GM21737 (cell line): ENCODE measurements at regions not wholly inside any gene's neighbourhood (a gene's known extent, or its start where the extent isn't known, plus 50 kb on each side); places are given as distances from the start of the nearest gene placed in this dataset.

Experiments
- ATAC-seq: cut with Tn5 transposase; IDR thresholded peaks from one replicate; pipeline ENCODE4 v1.9.1; 2021; ENCODE audit warnings: mild to moderate bottlenecking, moderate library complexity; ENCODE audit not compliant: unreplicated experiment

DNA sequence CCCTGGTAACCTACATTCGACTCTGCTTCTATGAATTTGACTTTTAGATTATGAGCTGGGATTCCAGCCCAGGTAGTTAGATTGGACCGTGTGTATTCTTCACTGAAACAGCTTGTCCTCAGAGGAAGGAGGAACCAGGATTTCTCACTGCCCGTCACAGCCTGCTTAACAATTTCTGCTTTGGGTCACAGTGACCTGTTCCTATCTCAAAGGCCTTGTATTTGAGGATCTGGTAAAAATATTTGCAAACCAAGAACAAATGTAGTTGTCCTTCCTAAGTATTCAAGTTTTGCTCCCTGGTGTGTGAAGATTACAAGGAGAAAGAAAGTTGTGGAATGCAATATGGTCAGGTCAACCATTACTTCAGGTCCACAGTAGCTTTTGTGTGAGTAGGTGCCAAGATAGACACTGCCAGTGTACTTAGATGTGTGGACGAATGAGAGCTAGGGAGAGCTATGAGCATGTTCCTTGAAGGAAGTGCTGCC is 55.1 kb downstream of the KIF4B start:
- ATAC-seq, result no peak

DNA sequence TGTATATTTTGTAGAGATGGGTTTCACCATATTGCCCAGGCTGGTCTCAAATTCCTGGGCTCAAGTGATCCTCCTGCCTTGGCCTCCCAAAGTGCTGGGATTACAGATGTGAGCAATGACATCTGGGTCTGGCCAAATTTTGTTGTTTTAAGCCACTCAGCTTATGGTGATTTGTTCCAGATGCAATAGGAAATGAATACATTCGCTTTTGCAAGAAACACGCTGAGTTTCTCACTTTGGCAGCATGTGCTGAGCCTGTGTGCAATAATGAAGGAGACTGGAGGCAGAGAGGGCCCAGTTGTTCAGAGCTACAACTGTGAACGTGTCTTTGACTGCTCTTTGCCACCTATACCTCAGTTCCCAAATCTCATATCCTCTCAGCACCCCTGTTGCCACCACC is 56.4 kb downstream of the KIF4B start:
- ATAC-seq, result no peak

DNA sequence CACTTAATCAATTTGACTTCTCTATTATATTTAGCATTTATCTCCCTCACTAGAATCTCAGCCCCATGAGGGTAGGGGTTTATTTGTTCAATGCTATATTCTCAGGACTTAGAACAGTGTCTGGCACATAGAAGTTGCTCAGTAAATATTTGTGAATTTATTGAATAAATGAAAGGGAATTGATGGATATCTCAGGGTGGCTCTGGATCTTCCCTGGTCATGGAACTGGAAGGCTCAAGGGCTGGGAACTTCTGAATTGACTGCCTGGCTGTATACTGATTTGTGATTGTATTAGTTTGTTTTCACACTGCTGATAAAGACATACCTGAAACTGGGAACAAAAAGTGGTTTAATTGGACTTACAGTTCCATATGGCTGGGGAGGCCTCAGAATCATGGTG is 57.2 kb downstream of the KIF4B start:
- no peak for ATAC-seq

DNA sequence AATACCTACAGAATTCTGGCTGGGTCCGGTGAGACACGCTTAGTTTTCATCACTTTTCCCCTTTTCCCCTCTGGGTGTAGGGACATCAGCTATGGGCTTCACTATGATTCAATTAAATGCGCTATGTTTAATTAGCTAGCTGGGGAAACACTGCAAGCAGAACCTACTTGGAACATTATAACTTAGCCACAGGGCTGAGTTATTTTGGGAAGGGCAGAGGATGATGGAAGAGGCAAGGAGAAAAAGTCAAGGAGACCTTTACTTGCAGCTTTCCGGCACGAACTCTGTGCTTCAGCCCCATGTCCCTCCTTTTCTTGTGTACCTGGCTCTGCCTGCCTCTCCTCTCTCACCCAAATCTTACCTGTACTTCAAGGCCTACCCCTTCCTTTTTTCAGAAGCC is 62.8 kb downstream of the KIF4B start:
- no peak for ATAC-seq

DNA sequence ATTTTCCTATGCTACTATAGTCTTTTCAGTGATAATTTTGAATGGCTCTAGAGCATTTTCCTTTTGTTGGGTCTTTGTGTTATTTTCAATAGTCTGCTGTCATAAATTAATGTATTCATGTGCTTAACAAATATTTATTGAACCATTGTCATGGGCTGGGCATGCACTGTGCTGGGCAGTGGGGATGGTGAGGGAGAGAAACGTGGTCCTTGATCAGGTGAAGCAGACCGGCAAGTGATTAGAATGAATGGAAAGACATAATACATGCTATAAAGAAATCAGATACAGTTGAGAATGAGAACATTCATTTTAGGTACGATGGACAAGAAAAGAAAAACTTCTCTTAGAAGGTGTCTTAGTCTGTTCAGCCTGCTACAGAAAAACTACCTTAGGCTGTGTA is 66.1 kb downstream of the KIF4B start:
- no peak for ATAC-seq

- no peak for ATAC-seq
These were observed 67.2 kb downstream of the KIF4B start for GRCh38 chr5:155080721-155081120.

DNA sequence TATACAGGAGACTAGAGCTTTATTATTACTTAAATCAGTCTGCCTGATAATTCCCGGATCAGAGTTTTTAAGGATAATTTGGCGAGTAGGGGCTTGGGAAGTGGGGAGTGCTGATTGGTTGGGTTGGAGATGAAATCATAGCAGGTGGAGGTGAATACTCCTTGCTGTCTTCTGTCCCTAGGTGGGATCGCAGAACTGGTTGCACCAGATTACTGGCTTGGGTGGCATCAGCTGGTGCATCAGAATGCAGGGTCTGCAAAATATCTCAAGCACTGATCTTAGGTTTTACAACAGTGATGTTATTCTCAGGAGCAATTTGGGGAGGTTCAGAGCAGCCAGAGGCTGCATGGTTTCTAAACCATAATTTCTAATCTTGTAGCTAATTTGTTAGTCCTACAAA is 68.1 kb downstream of the KIF4B start:
- ATAC-seq, result no peak

GRCh38 chr5:155082401-155082800 is 68.8 kb downstream of the KIF4B start:
- ATAC-seq, result no peak

DNA sequence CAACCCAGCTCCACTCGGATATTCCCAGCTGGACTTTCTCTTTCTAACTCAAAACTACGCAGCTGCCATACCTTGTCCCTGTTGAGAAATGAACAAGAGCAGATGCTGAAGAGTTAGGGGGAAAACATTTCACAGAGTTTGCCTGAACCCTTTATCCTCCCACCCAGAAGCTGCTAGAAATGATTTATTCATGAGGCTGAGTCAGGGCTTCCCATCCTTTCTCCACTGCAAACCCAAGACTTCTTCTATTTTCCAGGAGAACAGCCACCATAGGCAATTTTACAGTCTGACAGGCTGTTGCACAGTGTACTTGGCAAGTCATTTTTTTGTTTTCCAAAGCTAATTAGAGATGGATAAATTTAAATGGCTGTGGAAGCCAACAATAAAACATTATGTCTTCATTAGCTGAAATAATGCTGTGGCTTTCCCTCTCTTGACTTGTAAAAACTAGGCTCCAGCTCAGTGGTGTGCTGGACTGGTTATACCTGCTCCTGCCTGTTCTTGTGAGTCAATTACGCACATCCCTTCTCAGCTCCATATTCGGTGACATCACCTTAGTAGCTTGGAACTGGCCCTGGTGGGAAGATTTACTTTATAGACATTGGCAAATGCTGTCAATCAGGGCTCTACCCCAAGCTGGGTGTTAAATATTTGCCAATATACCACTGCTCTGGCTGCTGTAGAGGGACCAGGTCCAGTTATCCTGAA is 71.9 kb downstream of the KIF4B start:
- ATAC-seq, result no peak

- no peak for ATAC-seq
These were observed 73.5 kb downstream of the KIF4B start for GRCh38 chr5:155087036-155087435.

- no peak for ATAC-seq
These were observed 75.3 kb downstream of the KIF4B start for GRCh38 chr5:155088811-155089210.

GRCh38 chr5:155089643-155090042 is 76.1 kb downstream of the KIF4B start:
- no peak for ATAC-seq

DNA sequence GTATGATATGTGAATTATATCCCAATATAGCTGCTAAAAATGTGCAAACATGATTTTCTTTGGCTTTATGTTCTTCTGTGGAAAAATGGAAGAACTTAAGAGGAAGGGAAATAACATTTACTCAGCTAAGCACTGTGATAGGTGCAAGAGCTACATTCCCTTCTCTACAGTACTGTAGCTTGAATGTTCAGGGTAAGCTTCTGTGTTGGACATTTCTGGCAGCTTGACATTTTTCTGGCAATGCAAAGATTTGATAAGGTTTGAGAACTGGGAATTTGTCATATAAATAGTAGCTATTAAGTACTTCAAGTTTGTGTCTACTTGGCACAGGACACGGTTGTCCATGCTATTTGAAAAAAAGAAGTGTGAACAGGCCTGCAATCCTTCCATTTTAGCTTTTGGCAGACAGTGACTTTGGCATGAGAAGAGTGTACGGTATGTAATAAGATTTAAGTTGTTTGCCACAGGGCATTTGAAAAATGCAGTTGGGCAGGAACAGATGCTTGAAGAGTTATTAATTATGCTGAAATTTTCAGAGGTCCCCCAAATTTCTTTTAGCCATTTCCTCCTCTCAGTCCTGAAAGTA is 77.6 kb downstream of the KIF4B start:
- no peak for ATAC-seq

DNA sequence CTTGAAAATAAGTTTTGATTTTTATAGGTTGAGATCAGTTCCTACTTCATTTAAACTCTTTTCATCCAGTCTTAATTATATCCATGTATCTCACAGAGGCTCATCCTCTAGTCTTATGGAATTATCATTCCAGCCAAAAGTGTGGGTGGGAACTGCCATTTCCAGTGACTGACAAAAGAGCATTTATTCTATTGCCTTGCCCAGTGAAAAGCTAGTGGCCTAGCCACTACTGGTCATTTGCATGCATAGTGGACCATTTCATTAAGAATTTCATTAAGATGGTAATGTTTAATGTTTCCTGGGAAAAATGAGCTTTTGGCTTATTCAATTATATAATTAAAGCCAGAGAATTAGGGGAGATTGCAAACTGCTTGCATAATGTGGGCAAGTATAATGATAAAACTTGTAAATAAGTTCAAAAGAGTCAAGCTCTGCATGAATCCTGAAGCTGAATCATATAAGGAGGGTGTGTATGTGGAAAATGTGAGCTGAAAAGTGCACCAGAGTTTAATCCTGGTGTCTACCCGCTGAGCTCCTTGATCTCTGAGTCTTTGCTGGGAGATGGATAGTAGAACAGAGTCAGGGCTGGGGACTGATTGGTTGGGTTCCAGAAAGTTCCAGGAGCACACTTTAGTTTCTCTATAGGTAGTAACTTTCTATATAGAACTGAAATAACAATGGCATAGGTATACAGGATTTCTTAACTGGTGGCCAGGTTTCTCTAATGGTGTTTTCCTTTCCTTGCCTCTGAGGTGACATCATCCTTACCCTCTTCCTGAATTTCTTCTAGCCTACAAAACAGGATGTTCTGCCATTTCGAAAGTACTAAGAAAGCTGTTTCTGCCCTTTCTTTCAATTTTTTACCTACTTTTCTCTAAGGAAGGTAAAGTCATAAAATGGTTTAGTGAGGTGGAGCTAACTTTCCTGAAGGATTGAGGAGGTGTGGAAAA is 78.5 kb downstream of the KIF4B start:
- ATAC-seq, result no peak

DNA sequence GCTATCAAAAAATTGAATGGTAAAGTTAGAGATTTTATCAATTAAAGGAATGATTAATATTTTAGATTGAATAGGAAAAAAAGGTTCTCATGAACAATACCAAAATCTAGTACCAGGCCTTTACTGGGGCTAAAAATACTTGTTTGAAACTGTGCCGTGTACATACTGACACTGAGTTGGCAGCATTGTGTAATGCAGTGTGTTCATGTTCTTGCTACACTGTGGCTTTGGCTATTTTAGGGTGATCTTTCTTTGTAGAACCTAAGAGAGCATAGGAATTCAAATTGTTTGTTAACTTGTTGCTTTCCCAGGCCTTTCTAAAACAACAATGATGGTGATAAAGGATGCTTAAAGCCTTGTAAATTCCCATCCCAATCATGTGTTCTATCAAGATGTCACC is 80.9 kb downstream of the KIF4B start:
- ATAC-seq, result no peak

- no peak for ATAC-seq
These were observed 84.4 kb downstream of the KIF4B start for GRCh38 chr5:155097995-155098394.

DNA sequence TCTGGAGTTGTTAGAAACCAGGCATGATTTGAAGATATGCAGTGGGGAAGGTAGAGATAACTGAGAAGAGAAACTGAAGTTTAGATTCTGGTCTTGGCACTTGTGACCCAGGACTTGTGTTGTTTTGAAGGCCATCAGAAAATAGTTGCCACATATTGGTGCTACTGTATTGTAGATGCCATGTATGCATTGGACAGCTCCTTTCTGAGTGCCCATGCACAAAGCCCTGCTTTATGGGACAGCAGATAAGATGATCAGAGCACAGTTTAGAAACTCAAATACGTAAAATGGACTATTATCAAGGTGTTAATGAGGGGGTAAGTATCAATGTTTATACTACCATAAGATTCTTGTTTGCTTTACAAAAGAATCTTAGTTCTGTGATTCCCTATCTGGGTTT is 84.9 kb downstream of the KIF4B start:
- ATAC-seq, result no peak

- no peak for ATAC-seq
These were observed 88.1 kb downstream of the KIF4B start for GRCh38 chr5:155101697-155102096.

DNA sequence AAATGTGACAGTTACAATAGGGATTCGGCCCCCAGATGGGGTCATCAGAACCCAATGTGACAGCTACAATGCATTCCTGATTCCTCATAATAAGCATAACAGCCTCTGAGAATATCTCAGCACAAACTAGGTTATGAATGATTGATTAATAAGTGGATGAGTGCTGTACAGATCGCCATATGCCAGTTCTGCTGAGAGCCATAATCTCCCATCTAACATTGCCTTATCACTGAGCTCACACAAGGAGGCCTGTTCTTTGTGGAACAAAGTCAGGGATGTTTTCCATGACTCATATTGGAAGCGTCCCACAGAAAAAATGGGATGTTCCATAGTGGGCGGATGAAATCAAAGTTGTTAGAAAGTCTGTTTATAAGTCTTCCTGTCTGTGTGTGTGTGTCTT is 89.6 kb downstream of the KIF4B start:
- no peak for ATAC-seq

- ATAC-seq, result no peak
These were observed 90.9 kb downstream of the KIF4B start for GRCh38 chr5:155104441-155104840.

- no peak for ATAC-seq
These were observed 92.7 kb downstream of the KIF4B start for GRCh38 chr5:155106221-155106620.

GRCh38 chr5:155113888-155114287 is 100.3 kb downstream of the KIF4B start:
- ATAC-seq, result no peak
